ENCODE measurements at regions not wholly inside any gene's neighbourhood (a gene's known extent, or its start where the extent isn't known, plus 50 kb on each side); places are given as distances from the start of the nearest gene placed in this dataset.
"Not testable (repeated sequence)": the region's sequence is repeated elsewhere in the genome, so short reads cannot be mapped to it uniquely, and the experiment has no call there.

DNA sequence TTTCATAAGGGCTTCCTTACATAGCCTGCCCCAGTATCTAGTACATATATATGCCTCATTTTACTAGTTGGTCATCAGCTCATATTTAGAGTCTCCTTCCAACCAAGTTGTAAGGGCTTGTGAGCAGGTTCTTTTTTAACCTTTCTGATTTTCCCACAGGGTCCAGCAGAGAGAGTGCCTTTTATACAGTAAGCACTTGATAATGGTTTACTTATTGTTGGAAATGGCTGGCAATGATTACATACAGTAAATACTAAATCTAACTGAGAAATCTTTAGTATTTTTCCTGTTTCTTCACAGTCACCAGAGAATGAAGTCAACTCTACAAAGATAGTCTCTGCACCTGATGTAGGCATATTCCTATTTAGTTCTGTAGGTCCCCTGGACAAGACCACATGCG is 135.1 kb upstream of the B3GAT2 start:
- intact Hi-C loops (cut with DNase I; ENCODE audit: low total_unique reads), result no loop called here
- 0% methylated on average over 1 of the region's 1 CpG for WGBS, 2 donors
- no peak for TF ChIP-seq POLR2A (IDR thresholded peaks at IDR 0.05)
- TF ChIP-seq, protein P1, sequence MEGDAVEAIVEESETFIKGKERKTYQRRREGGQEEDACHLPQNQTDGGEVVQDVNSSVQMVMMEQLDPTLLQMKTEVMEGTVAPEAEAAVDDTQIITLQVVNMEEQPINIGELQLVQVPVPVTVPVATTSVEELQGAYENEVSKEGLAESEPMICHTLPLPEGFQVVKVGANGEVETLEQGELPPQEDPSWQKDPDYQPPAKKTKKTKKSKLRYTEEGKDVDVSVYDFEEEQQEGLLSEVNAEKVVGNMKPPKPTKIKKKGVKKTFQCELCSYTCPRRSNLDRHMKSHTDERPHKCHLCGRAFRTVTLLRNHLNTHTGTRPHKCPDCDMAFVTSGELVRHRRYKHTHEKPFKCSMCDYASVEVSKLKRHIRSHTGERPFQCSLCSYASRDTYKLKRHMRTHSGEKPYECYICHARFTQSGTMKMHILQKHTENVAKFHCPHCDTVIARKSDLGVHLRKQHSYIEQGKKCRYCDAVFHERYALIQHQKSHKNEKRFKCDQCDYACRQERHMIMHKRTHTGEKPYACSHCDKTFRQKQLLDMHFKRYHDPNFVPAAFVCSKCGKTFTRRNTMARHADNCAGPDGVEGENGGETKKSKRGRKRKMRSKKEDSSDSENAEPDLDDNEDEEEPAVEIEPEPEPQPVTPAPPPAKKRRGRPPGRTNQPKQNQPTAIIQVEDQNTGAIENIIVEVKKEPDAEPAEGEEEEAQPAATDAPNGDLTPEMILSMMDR (IDR thresholded peaks at IDR 0.05), result no peak
- no peak overlapping the region for H3K4me3 ChIP-seq (ENCODE audit: low read depth, poor library complexity, severe bottlenecking)
- no peak for DNase-seq (ENCODE audit: low spot score in 2 of 2)

DNA sequence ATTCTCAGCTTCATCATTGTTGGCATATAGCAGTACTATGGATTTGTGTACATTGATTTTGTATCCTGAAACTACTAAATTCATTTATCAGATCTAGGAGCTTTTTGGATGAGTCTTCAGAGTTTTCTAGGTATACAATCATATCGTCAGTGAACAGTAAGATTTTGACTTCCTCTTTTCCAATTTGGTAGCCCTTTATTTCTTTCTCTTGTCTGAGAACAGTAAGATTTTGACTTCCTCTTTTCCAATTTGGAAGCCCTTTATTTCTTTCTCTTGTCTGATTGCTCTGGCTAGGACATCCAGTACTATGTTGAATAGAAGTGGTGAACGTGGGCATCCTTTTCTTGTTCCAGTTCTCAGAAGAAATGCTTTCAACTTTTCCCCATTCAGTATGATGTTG is 140.4 kb upstream of the B3GAT2 start:
- intact Hi-C loops (cut with DNase I; ENCODE audit: low total_unique reads); DNase-seq (ENCODE audit: low spot score in 2 of 2); H3K4me3 ChIP-seq (ENCODE audit: low read depth, poor library complexity, severe bottlenecking): not testable (repeated sequence)
- WGBS, 2 donors, result 71 to 86% methylated on average over 2 of the region's 2 CpGs

DNA sequence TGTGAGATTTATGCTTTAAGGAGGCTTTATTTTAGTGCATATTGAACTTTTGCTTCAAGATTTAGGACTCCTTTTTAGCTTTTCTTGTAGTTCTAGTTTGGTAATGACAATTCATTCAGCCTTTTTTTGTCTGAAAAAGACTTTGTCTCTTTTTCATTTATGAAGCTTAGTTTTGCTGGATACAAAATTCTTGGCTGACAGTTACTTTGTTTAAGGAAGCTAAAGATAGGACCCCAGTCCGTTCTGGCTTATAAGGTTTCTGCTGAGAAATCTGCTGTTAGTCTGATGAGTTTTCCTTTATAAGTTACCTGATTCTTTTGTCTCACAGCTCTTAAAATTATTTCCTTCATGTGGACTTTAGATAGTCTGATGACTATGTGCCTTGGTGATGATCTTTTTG is 142.8 kb upstream of the B3GAT2 start:
- TF ChIP-seq, protein P1 (IDR thresholded peaks at IDR 0.05), result no peak
- no peak for TF ChIP-seq POLR2A (IDR thresholded peaks at IDR 0.05)
- DNase-seq (ENCODE audit: low spot score in 2 of 2), result no peak
- 88 to 95% methylated on average over 1 of the region's 1 CpG for WGBS, 2 donors
- intact Hi-C loops (cut with DNase I; ENCODE audit: low total_unique reads), result no loop called here
- H3K4me3 ChIP-seq (ENCODE audit: low read depth, poor library complexity, severe bottlenecking), result no peak overlapping the region

DNA sequence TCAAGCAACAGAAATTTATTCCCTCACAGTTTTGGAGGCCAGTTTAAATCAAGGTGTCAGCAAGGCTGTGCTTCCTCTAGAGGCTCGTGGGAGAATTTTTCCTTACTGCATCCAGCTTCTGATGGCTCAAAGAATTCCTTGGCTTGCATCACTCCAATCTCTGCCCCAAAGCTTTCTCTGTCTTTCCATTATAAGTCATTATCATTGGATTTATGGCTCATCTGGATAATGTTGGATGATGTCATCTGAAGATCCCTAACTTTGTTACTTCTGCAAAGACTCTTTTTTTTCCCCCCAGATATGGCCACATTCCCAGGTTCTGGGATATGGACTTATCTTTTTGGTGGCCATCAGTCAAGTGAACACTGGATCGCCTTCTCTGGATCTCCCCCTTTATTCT is 146.3 kb upstream of the B3GAT2 start:
- 65 to 66% methylated on average over 2 of the region's 2 CpGs for WGBS, 2 donors
- H3K4me3 ChIP-seq (ENCODE audit: low read depth, poor library complexity, severe bottlenecking), result no peak overlapping the region
- intact Hi-C loops (cut with DNase I; ENCODE audit: low total_unique reads), result no loop called here
- TF ChIP-seq, protein P1 (IDR thresholded peaks at IDR 0.05), result no peak
- TF ChIP-seq POLR2A (IDR thresholded peaks at IDR 0.05), result no peak
- no peak for DNase-seq (ENCODE audit: low spot score in 2 of 2)

DNA sequence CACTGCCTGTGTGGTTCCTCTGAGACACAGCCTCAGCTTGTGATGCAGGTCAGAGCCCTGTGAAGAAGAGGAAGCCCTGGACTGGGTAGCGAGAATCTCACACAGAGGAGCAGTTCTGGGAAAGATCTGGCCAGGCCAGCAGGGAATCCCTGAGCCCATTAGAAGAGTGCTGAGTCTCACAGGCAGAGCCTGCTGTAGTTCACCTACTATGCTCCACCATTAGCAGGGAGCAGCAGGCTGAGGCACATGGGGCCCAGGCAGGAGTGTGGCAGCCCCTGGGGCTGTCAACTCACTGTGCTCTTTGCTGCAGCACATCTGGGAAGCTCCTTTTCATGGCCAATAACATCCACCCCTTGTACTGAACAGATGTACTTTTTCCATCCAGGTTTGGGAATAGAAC is 146.8 kb upstream of the B3GAT2 start:
- no peak for DNase-seq (ENCODE audit: low spot score in 2 of 2)

DNA sequence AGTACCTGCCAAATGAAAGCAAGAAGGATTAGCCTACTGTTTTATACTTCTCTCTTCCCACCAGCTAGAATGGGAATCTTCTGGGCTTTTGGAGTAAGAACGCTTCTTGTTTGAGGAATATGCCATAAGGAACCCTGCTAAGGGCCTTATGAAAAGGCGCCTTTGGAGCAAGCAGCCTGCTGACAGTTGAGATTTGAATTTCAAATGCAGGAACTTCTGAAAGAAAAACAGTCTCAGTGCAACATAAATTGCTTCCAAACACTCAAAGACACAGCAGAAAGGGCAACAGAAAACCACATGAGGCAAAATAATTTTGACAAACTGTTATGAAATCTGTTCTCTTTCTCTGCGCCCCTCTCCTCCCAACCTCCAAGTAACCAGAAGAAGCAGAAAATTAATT is 149.4 kb upstream of the B3GAT2 start:
- no peak overlapping the region for H3K4me3 ChIP-seq (ENCODE audit: low read depth, poor library complexity, severe bottlenecking)
- DNase-seq (ENCODE audit: low spot score in 2 of 2), result no peak
- intact Hi-C loops (cut with DNase I; ENCODE audit: low total_unique reads), result no loop called here
- TF ChIP-seq, protein P1 (IDR thresholded peaks at IDR 0.05), result no peak
- TF ChIP-seq POLR2A (IDR thresholded peaks at IDR 0.05), result no peak
- 90 to 92% methylated on average over 3 of the region's 3 CpGs for WGBS, 2 donors

More for the DNA sequence above, 146.8 kb upstream of the B3GAT2 start:
- no peak overlapping the region for H3K4me3 ChIP-seq (ENCODE audit: low read depth, poor library complexity, severe bottlenecking)
- no peak for TF ChIP-seq POLR2A (IDR thresholded peaks at IDR 0.05)
- TF ChIP-seq, protein P1 (IDR thresholded peaks at IDR 0.05), result no peak
- intact Hi-C loops (cut with DNase I; ENCODE audit: low total_unique reads), result no loop called here
- 89 to 100% methylated on average over 1 of the region's 1 CpG for WGBS, 2 donors

Measured in lower leg skin (tissue), 4 donors.